ENCODE measurements at regions not wholly inside any gene's neighbourhood (a gene's known extent, or its start where the extent isn't known, plus 50 kb on each side); places are given as distances from the start of the nearest gene placed in this dataset.

DNA sequence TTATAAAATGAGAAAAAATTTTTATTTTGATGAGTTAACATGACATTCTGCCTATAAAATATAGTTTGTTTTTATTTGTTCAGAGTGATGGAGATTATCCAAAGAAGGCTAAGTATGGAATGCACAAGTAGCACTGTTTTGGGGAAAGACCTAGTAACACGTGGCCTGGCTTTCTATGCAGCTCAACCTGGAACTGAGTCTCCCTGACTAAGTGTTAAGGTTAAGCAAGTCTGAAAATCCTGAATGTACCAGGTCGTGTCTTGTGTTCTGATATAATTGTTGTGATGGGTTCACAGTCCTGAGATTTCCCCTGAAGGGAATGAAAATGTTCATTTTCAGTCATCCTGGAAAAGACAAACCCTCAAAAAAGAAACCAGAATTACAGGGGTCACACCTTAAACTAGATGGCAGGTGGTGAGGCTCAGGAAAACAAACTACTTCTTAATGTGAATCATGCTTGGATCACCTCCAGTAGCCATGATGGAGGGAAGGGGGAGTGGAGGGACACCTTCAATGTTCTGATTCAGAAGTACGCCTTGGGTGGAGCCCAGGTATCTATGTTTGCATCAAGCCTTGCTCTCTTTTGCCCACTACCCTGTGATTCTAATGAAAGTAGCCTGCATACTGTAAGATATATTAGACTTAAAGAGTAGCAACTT lies 236.8 kb downstream of the ALX1 start:
- DNase-seq (ENCODE audit: low read depth) = no peak
- Histone ChIP-seq H3K27me3 (ENCODE audit: control insufficient read depth, insufficient read depth, low read length) (no peaks in the 10 kb centered on the region), H3K4me3 (ENCODE audit: low read depth, low read length) (no peak overlapping the region), H3K36me3 (ENCODE audit: control insufficient read depth, insufficient read depth, low read length) (no peaks in the 10 kb centered on the region)
- TF ChIP-seq CTCF (IDR thresholded peaks at IDR 0.05; ENCODE audit: insufficient read depth, low read length, poor library complexity, severe bottlenecking) = no peak

GRCh38 chr12:85519163-85519562 lies 239.1 kb downstream of the ALX1 start:
- DNase-seq (ENCODE audit: low read depth) = no peak
- H3K27me3 ChIP-seq (ENCODE audit: control insufficient read depth, insufficient read depth, low read length) = no peaks in the 10 kb centered on the region
- H3K36me3 ChIP-seq (ENCODE audit: control insufficient read depth, insufficient read depth, low read length) = no peaks in the 10 kb centered on the region
- no peak for TF ChIP-seq CTCF (IDR thresholded peaks at IDR 0.05; ENCODE audit: insufficient read depth, low read length, poor library complexity, severe bottlenecking)
- H3K4me3 ChIP-seq (ENCODE audit: low read depth, low read length) = no peak overlapping the region

DNA sequence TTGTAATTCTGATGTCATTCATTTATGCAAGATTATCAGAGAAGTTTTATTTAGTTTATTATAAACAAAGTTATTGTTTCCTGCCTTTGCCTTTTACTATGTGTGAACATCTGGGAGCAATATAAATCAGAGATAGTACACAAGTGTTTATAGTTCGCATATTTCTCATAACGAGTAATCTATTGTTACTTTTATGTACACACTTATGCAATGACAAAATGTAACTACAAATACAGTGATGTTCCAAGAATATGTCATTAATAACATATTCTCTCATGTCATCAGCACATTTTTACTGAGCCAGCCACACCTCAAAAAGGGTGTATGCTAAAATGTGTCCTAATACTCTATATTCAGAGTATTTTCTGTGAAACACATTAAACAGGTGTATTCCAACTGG lies 243.2 kb downstream of the ALX1 start:
- no peak overlapping the region for H3K4me3 ChIP-seq (ENCODE audit: low read depth, low read length)
- H3K36me3 ChIP-seq (ENCODE audit: control insufficient read depth, insufficient read depth, low read length) = no peaks in the 10 kb centered on the region
- H3K27me3 ChIP-seq (ENCODE audit: control insufficient read depth, insufficient read depth, low read length) = no peaks in the 10 kb centered on the region
- DNase-seq (ENCODE audit: low read depth) = no peak
- TF ChIP-seq CTCF (IDR thresholded peaks at IDR 0.05; ENCODE audit: insufficient read depth, low read length, poor library complexity, severe bottlenecking) = no peak

GRCh38 chr12:85527192-85527591 lies 247.2 kb downstream of the ALX1 start:
- Histone ChIP-seq H3K36me3 (ENCODE audit: control insufficient read depth, insufficient read depth, low read length) (no peaks in the 10 kb centered on the region), H3K4me3 (ENCODE audit: low read depth, low read length) (no peak overlapping the region), H3K27me3 (ENCODE audit: control insufficient read depth, insufficient read depth, low read length) (no peaks in the 10 kb centered on the region)
- TF ChIP-seq CTCF (IDR thresholded peaks at IDR 0.05; ENCODE audit: insufficient read depth, low read length, poor library complexity, severe bottlenecking) = no peak
- DNase-seq (ENCODE audit: low read depth) = no peak

DNA sequence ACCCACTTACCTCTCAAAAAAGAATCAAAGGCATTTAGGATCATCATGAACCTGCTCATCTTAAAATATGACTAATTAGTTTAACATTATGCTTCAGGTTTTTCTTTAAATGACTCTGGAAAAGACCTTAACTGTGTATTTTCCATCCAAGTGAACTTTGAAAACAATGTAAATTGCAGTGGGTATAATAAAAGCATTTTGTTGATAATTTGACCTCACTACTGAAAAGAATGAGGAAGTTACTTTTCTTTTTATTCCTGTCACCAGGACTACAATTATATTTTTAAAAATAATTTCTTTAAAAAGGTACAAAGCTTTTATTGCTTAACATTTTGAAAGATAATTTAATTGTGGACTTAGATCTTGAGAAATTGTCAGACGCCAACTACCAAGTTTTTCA lies 249.9 kb downstream of the ALX1 start:
- no peaks in the 10 kb centered on the region for H3K27me3 ChIP-seq (ENCODE audit: control insufficient read depth, insufficient read depth, low read length)
- DNase-seq (ENCODE audit: low read depth) = no peak
- H3K36me3 ChIP-seq (ENCODE audit: control insufficient read depth, insufficient read depth, low read length) = no peaks in the 10 kb centered on the region
- no peak for TF ChIP-seq CTCF (IDR thresholded peaks at IDR 0.05; ENCODE audit: insufficient read depth, low read length, poor library complexity, severe bottlenecking)
- H3K4me3 ChIP-seq (ENCODE audit: low read depth, low read length) = no peak overlapping the region

DNA sequence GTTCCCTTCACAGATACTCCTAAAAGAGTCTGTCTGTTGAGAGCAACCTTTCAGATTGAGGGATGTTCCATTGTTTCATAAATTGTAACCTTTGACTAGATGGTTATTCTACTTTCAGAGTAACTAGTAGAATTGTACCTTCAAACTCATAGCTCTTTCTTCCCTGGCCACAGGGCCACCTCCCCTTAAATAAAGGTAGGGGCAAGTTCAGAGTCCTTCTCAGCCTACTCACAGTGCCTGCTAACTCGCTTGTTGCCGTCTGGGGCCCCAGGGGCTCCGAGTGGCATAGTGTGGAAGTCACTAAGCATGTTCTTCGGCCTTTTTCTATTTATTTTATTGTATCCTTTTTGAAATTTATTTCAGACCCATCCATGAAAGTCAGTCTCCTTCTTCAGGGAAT lies 250.4 kb downstream of the ALX1 start:
- no peaks in the 10 kb centered on the region for H3K27me3 ChIP-seq (ENCODE audit: control insufficient read depth, insufficient read depth, low read length)
- TF ChIP-seq CTCF (IDR thresholded peaks at IDR 0.05; ENCODE audit: insufficient read depth, low read length, poor library complexity, severe bottlenecking) = no peak
- no peak overlapping the region for H3K4me3 ChIP-seq (ENCODE audit: low read depth, low read length)
- no peaks in the 10 kb centered on the region for H3K36me3 ChIP-seq (ENCODE audit: control insufficient read depth, insufficient read depth, low read length)
- DNase-seq (ENCODE audit: low read depth) = no peak

Measured in kidney epithelial cell (primary cell).